Esophagus squamous epithelium (tissue), 5 donors: ENCODE measurements at regions not wholly inside any gene's neighbourhood (a gene's known extent, or its start where the extent isn't known, plus 50 kb on each side); places are given as distances from the start of the nearest gene placed in this dataset.
"Not testable (repeated sequence)": the region's sequence is repeated elsewhere in the genome, so short reads cannot be mapped to it uniquely, and the experiment has no call there.

Experiments
- DNase-seq: peaks from one replicate; lab custom pipeline; 2025; lab: John Stamatoyannopoulos, UW
- H3K27ac ChIP-seq, 4 donors: fragments of 200-600 bp; sonication (generic); one replicate each; pipeline ENCODE4 v1.5.1; 2016 to 2019; ENCODE audit warnings: mild to moderate bottlenecking in 1 of 4
- H3K27me3 ChIP-seq, 4 donors: fragments of 200-600 bp; sonication (generic); 1 replicate in 3 of 4; 2 replicates in 1 of 4; pipeline versions ENCODE4 v1.5.1 to v1.6.0; 2017 to 2021; ENCODE audit warnings: antibody characterized with exemption in 1 of 4
- H3K36me3 ChIP-seq, 3 donors: fragments of 200-600 bp; sonication (generic); one replicate each; pipeline ENCODE4 v1.5.1; 2016 to 2019
- H3K4me1 ChIP-seq, 3 donors: fragments of 200-600 bp; sonication (generic); one replicate each; pipeline ENCODE4 v1.5.1; 2017 to 2019
- H3K4me3 ChIP-seq, 4 donors: fragments of 200-600 bp; sonication (generic); 1 replicate in 3 of 4; 2 replicates in 1 of 4; pipeline ENCODE4 v1.5.1; 2016 to 2019; ENCODE audit warnings: mild to moderate bottlenecking in 2 of 4, moderate library complexity in 1 of 4
- H3K9me3 ChIP-seq, 3 donors: fragments of 200-600 bp; sonication (generic); one replicate each; pipeline ENCODE4 v1.5.1; 2016 to 2019
- CTCF ChIP-seq, 6 experiments: fragments of 450-650 bp in 4 of 6; fragments of 200-600 bp in 2 of 6; sonication (generic) in 2 of 6; IDR thresholded peaks; one replicate each; pipeline ENCODE4 v1.5.1; 2016 to 2019; ENCODE audit warnings: antibody characterized with exemption in 6 of 6, mild to moderate bottlenecking in 4 of 6, moderate library complexity in 4 of 6
- POLR2A ChIP-seq, 4 donors: fragments of 450-650 bp; IDR thresholded peaks; one replicate each; pipeline ENCODE4 v1.6.1; 2017; ENCODE audit warnings: antibody characterized with exemption in 4 of 4, mild to moderate bottlenecking in 4 of 4, moderate library complexity in 3 of 4
- WGBS, 2 donors: methylation state at CpG; one replicate each; pipeline ENCODE4 v1.1.5; 2018; 5-methylcytosine and 5-hydroxymethylcytosine counted together
- intact Hi-C: fragments of 100-400 bp; cut with DNase I; formaldehyde crosslinking; loops from one replicate; pipeline ENCODE4 v1.15.0; 2022
- donor health status: DM: yes; HTN: yes; CAD: no.

- H3K4me3 ChIP-seq: no peak overlapping the region
- WGBS, 2 donors: 46 to 71% methylated on average over 2 of the region's 2 CpGs
These were observed 812.6 kb upstream of the LRATD1 start for GRCh38 chr2:13819896-13820295.

GRCh38 chr2:13821255-13821880 lies 811.1 kb upstream of the LRATD1 start:
- Histone ChIP-seq H3K36me3 (no peaks in the 10 kb centered on the region), H3K4me3 (no peak overlapping the region), H3K4me1 (no peaks in the 10 kb centered on the region), H3K9me3 (no peaks in the 10 kb centered on the region), H3K27me3 (no peaks in the 10 kb centered on the region), H3K27ac (no peak overlapping the region)
- DNase-seq: no peak
- 58 to 64% methylated on average over 4 of the region's 4 CpGs for WGBS, 2 donors
- intact Hi-C loops: no loop called here
- TF ChIP-seq POLR2A (IDR thresholded peaks at IDR 0.05) (no peak), CTCF (IDR thresholded peaks at IDR 0.05) (no peak)

More at GRCh38 chr2:13819896-13820295, 812.6 kb upstream of the LRATD1 start:
- DNase-seq: no peak
- no peaks in the 10 kb centered on the region for H3K27me3 ChIP-seq
- H3K27ac ChIP-seq: no peak overlapping the region
- TF ChIP-seq POLR2A (IDR thresholded peaks at IDR 0.05) (no peak), CTCF (IDR thresholded peaks at IDR 0.05) (no peak)
- H3K4me1 ChIP-seq: no peaks in the 10 kb centered on the region
- intact Hi-C loops: no loop called here
- no peaks in the 10 kb centered on the region for H3K9me3 ChIP-seq
- no peaks in the 10 kb centered on the region for H3K36me3 ChIP-seq

DNA sequence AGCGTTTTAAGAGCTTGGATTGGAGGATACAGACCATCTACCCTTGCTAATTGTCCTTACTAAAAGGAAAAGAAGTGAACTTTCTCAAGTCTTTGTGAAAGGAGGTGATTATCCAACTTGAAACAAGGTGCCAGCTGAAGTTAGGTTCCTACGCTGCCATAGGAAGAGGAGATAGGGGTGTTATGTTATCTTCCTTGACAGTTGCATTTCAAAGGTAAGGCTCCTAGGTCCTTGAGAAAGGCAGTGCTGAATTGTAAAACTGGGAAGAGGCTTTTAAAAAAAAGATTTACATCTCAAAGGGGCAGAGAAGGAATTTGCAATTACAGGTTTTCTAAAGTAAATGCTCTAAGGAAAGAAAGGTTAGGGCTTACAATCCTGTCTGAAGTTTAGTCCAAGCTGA lies 810.2 kb upstream of the LRATD1 start:
- DNase-seq: no peak
- Histone ChIP-seq H3K27ac (no peak overlapping the region), H3K36me3 (no peaks in the 10 kb centered on the region), H3K27me3 (no peaks in the 10 kb centered on the region), H3K9me3 (no peaks in the 10 kb centered on the region), H3K4me1 (no peaks in the 10 kb centered on the region), H3K4me3 (no peak overlapping the region)
- 53 to 59% methylated on average over 2 of the region's 2 CpGs for whole genome bisulfite sequencing, 2 donors
- no peak for TF ChIP-seq POLR2A (IDR thresholded peaks at IDR 0.05)
- no peak for TF ChIP-seq CTCF (IDR thresholded peaks at IDR 0.05)
- intact Hi-C loops: no loop called here

- no peak overlapping the region for H3K4me3 ChIP-seq
- intact Hi-C loops: no loop called here
- 43 to 61% methylated on average over 5 of the region's 5 CpGs for WGBS, 2 donors
- H3K27me3 ChIP-seq: no peaks in the 10 kb centered on the region
- no peak for TF ChIP-seq CTCF (IDR thresholded peaks at IDR 0.05)
- no peak for TF ChIP-seq POLR2A (IDR thresholded peaks at IDR 0.05)
- no peaks in the 10 kb centered on the region for H3K9me3 ChIP-seq
- H3K4me1 ChIP-seq: no peaks in the 10 kb centered on the region
- DNase-seq: no peak
- H3K27ac ChIP-seq: no peak overlapping the region
- no peaks in the 10 kb centered on the region for H3K36me3 ChIP-seq
These were observed 806.1 kb upstream of the LRATD1 start for GRCh38 chr2:13826314-13826853.

DNA sequence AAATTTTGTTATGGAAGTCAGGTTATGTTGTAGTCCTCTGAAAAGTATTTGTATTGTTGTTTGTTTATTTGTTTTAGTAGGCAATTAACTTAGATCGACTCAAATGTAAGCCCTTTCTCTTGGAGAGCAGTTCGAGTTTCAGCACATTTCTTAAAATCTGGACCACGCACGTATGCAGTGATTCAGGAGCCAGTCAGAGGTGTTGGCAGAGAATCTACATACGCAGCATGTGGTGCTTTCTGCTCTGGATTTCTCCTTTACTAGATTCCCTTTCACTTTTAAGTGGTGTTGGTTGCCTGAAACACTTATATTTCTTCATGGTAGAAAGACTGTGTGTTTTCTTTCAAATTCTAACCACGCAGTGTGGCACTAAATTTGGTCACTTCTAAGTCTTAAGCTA lies 773.9 kb upstream of the LRATD1 start:
- WGBS, 2 donors: 59 to 60% methylated on average over 6 of the region's 6 CpGs
- intact Hi-C loops: no loop called here
- no peak for DNase-seq

GRCh38 chr2:13868275-13868674 lies 764.2 kb upstream of the LRATD1 start:
- intact Hi-C loops, H3K4me3 ChIP-seq, H3K9me3 ChIP-seq, H3K27ac ChIP-seq, H3K4me1 ChIP-seq, H3K27me3 ChIP-seq, H3K36me3 ChIP-seq, DNase-seq: not testable (repeated sequence)

More for the DNA sequence above, 773.9 kb upstream of the LRATD1 start:
- H3K4me1 ChIP-seq: no peaks in the 10 kb centered on the region
- no peak for TF ChIP-seq CTCF (IDR thresholded peaks at IDR 0.05)
- no peak for TF ChIP-seq POLR2A (IDR thresholded peaks at IDR 0.05)
- H3K27ac ChIP-seq: no peak overlapping the region
- H3K27me3 ChIP-seq: no peaks in the 10 kb centered on the region
- H3K9me3 ChIP-seq: no peaks in the 10 kb centered on the region
- no peaks in the 10 kb centered on the region for H3K36me3 ChIP-seq
- H3K4me3 ChIP-seq: no peak overlapping the region
